HG03469 (cell line): ENCODE measurements at regions not wholly inside any gene's neighbourhood (a gene's known extent, or its start where the extent isn't known, plus 50 kb on each side); places are given as distances from the start of the nearest gene placed in this dataset.
A peak's percentile ranks its signal among the peaks of the same experiment; 100 is the strongest.

Experiments used
- ATAC-seq: cut with Tn5 transposase; IDR thresholded peaks from one replicate; pipeline ENCODE4 v1.9.1; 2021; ENCODE audit warnings: mild to moderate bottlenecking, moderate library complexity, moderate number of reproducible peaks; ENCODE audit not compliant: unreplicated experiment

- ATAC-seq: peak; percentile 51
These were observed 288.0 kb upstream of the SMARCA2 start for GRCh38 chr9:1726993-1727759.

DNA sequence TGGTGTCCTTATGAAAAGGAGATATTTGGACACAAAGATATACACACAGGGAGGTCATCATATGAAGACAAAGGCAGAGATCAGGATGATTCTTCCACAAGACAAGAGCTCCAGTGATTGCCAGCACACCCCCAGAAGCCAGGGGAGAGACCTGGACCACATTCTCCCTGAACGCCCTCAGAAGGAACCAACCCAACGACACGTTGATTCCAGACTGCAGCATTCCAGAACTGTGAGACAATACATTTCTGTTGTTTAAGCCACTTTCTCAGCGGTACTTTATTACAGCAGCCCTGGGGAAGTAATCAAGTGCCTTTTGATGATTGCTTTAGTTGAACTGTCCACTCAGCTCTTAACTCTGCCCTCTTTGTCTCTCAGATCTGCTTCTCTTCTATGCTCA is 285.5 kb upstream of the SMARCA2 start:
- no peak for ATAC-seq

DNA sequence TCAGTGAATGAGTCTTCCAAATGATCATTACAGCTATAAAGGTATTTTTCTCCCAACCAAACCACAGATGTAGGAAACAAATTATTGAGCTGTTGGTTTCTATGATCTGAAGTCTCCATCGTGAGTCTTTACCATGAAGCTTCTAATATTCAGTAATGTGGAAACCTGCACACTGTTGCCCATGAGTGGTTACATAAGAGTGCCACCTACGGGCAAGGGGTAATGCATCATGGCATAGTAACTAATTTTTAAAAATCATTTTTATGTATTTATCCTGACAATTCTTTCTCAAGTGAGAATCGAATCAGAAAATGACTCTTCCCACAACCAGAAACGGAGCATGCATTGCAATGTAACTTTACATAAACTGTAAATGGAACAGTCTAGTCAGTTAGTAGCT is 282.5 kb upstream of the SMARCA2 start:
- peak; percentile 56 for ATAC-seq

DNA sequence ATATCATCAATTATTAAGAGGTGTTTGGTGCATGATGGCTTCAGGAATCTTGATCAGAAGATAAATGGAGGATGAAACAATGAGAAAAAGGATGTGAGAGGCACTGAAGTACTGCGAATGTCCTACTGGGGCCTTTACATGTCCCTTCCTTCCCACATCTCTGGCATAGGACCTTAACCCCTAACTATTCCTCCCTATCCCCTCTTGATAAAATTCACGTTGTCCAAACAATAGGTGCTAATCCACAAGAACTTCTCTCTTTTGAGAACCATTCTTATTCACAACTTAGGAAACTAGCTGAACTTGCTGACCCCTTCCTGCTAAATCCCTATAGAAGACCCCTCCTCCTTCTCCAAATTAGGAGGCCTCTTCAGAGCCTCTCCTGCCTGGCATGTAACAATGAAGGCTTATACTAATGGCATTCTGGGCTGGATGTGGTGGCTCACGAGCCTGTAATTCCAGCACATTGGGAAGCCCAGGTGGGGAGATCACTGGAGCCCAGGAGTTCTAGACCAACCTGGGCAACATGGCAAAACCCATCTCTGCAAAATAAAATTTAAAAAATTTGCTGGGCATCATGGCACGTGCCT is 276.5 kb upstream of the SMARCA2 start:
- ATAC-seq: no peak

DNA sequence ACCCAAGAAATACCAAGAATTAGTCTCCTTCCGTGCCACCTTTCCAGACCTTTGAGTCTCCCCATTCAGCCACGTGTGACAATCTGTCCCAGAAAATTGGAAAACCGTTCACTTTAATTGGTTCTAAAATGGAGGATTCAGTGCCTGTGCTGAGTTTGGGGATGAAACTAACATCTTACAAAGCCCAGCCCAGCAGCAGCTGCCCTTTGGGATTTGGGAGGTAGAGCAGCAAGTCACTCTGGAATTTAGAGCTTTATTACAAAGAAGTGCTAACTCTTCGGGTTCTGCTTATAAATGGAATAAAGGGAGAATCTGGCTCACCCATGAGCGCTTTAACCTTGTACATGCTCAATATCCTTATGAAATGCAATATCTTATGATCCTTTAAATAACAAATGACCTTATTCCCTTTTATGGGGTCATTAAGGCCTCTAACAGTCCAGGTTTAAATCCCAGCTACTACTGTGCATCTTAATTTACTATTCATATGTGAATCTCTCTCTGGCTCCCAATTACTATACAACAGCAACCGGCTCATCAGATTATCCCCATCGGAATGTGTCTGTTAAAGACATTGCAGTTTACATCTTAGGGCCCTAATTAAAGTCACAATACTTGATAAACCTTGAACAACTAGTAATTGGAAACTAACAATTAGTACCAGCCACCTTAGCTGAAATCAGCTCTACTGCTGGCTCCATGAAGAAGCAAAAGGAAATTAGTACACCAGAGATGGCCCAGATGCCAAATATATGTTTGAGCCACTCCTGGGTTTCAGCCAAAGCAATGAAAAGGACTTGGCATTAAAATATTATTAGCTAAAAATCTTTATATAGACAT is 271.8 kb upstream of the SMARCA2 start:
- no peak for ATAC-seq

GRCh38 chr9:1745980-1746379 is 269.2 kb upstream of the SMARCA2 start:
- ATAC-seq: no peak

- no peak for ATAC-seq
These were observed 267.7 kb upstream of the SMARCA2 start for GRCh38 chr9:1747417-1747967.

DNA sequence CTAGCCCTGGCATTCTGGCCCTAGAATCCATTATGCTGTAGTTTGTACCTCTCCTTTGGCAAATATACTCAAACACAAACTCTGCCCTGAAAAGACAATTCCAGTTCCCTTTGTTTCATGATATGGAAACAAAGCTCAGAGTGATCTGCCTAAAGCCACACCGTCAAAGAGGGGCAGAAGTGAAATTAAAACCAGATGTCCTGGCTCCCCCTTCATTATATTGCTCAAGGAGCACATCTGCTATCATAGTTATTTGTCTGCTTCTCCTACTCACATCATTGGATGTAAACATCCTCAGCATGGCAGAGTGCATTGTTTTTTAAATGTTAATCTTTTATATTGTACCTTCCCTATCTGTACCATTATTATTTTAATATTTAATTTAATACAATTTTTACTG is 266.7 kb upstream of the SMARCA2 start:
- no peak for ATAC-seq

DNA sequence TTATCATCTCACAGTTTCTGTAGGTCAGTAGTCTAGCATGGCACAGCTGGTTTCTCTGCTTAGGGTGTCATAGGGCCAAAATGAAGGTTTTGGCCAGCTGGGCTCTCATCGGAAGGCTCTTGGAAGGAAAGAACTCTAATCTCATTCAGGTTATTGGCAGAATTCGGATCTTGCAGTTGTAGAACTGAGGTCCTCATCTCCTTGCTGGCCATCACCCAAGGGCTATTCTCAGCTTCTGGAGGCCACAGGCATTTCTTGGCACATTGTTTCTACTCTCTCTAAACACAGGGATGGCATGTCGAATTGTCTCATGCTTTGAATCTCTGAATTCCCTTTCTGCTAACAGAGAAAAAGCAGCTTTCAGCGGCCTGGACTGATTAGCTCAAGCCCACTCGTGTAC is 258.0 kb upstream of the SMARCA2 start:
- ATAC-seq: no peak

GRCh38 chr9:1759009-1759408 is 256.1 kb upstream of the SMARCA2 start:
- ATAC-seq: no peak

DNA sequence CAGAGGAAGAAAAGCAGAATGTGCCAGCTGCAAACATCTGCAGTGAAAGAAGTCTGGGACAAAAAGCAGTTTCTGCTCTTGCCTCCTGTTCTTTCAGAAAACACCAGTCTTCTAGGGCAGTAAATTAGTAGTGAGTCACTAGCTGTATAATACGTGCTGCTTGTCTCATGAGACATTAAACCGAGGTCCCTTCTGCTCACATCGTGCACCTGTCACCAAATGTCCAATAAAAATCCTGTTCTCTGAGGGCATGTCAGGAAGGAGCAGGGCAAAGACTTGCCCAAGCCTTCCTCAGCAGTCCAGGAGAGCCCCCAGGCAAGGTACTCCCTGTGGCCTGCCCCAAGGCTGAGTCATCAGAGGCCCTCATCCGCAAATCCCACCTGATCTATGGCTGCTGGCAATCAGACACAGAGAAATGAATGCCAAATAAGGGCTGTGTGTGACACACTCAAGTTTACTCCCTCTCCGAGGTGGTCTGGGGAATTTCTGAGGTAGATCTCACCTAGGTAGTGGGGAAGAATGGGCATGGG is 255.3 kb upstream of the SMARCA2 start:
- no peak for ATAC-seq

DNA sequence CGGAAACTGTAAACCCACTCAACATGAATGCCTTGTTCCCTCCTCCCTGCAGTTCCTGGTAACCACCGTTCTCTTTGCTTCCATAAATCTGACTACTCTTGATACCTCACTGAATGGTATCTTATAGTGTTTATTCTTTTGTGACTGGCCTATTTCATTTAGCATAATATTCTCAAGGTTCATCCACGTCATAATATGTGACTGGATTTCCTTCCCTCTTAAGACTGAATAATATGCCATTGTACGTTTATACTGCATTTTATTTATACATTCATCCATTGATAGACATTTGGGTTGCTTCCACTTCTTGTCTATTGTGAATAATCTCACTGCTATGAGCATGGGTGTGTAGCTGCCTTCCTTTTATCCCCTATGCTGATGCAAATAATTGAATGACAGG is 253.3 kb upstream of the SMARCA2 start:
- no peak for ATAC-seq

- ATAC-seq: no peak
These were observed 249.1 kb upstream of the SMARCA2 start for GRCh38 chr9:1766042-1766441.

DNA sequence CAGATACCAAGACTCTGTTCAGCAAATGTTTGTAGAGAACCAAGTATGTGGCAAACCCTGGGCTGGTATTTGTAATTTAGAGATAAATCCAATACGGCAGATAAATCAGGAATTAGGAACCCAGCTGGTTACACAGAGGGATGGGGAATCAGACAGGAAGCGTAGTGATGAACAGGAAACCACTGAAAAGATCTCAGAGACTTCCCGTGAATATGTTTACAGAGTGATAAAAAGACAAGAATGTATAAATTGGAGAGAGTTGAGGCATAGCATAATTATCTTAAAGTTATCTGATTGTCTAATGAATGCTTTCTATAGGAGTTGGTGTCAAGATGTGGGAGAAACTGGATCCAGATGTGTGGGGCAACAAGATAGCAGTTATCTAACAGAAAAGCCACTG is 246.6 kb upstream of the SMARCA2 start:
- no peak for ATAC-seq

DNA sequence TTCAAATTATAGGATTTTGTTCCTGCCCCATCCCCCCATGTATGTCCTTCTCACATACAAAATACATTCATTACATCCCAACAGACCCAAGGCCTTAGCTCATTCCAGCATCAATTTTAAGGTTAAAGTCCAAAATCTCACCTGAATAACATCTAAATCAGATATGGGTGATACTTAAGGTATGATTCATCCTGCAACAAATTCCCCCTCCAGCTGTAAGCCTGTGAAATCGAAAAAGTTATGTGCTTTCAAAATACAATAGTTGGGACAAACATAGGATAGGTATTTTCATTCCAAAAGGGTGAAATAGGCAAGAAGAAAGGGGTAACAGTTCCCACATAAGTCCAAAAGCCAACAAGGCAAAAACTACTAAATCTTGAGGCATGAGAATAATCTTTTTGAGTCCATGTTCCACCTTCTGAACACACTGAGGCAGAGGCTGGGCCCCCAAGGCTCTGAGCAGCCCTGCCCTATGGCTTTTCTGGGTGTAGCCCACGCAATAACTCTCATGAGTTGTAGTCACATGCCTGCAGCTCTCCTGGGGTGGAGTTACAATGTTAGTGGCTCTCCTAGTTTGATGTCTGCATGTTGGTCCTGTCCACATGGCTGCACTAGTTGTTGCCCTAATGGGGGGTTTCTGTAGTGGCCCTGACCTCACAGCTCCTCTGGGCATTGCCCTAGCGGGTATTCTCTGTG is 243.9 kb upstream of the SMARCA2 start:
- no peak for ATAC-seq

- no peak for ATAC-seq
These were observed 239.9 kb upstream of the SMARCA2 start for GRCh38 chr9:1775230-1775629.

GRCh38 chr9:1776668-1777067 is 238.5 kb upstream of the SMARCA2 start:
- no peak for ATAC-seq

DNA sequence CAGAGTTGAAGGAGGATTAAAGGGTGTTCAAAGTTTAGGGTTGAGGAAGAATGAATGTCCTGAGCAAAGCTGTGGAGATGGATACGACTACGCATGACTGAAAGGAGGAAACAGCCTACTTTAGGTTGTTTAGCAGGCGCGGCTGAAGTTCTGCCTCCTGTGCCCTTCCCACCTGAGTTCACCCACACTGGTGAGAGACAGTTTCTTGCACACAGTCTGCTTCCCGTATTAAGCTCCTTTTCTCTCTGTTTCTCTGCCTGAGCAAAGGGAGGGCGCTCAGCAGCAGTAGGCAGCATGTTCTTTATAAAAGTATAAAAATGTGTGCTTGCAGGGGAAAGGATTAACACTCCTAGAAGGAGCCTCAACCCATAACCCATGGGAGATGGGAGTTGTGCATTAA is 224.0 kb upstream of the SMARCA2 start:
- ATAC-seq: no peak

GRCh38 chr9:1794547-1795270 is 220.4 kb upstream of the SMARCA2 start:
- no peak for ATAC-seq
